Peyer's patch (tissue), 4 donors: ENCODE measurements at regions not wholly inside any gene's neighbourhood (a gene's known extent, or its start where the extent isn't known, plus 50 kb on each side); places are given as distances from the start of the nearest gene placed in this dataset.

ENCODE experiments used
- DNase-seq, 3 donors: peaks; one replicate each; pipeline ENCODE4 v3.0.0-alpha.2; 2017 to 2019
- H3K27ac ChIP-seq, 4 donors: fragments of 200-600 bp; sonication (generic); one replicate each; pipeline ENCODE4 v1.5.1; 2016 to 2019
- H3K27me3 ChIP-seq, 2 donors: fragments of 200-600 bp; sonication (generic); one replicate each; pipeline ENCODE4 v1.5.1; 2019
- H3K36me3 ChIP-seq, 3 donors: fragments of 200-600 bp; sonication (generic); one replicate each; pipeline ENCODE4 v1.5.1; 2016 to 2019
- H3K4me1 ChIP-seq, 4 donors: fragments of 200-600 bp; sonication (generic); one replicate each; pipeline ENCODE4 v1.5.1; 2016 to 2019
- H3K4me3 ChIP-seq, 4 donors: fragments of 200-600 bp; sonication (generic); 1 replicate in 3 of 4; 2 replicates in 1 of 4; pipeline ENCODE4 v1.5.1; 2016 to 2019; ENCODE audit warnings: mild to moderate bottlenecking in 1 of 4
- H3K9me3 ChIP-seq, 4 donors: fragments of 200-600 bp; sonication (generic); one replicate each; pipeline ENCODE4 v1.5.1; 2016 to 2019; ENCODE audit warnings: mild to moderate bottlenecking in 1 of 4
- POLR2A ChIP-seq, 2 donors: fragments of 450-650 bp; IDR thresholded peaks; one replicate each; pipeline ENCODE4 v1.5.1; 2017; ENCODE audit warnings: antibody characterized with exemption in 2 of 2, mild to moderate bottlenecking in 2 of 2, moderate library complexity in 2 of 2
- TF ChIP-seq, protein P1 (sequence below), 6 experiments: fragments of 450-650 bp in 4 of 6; fragments of 200-600 bp in 2 of 6; sonication (generic) in 1 of 6; IDR thresholded peaks; one replicate each; pipeline ENCODE4 v1.5.1; 2017 to 2019; ENCODE audit warnings: antibody characterized with exemption in 6 of 6, mild to moderate bottlenecking in 3 of 6, moderate library complexity in 1 of 6

GRCh38 chr7:11302121-11302520 is 328.4 kb downstream of the PHF14 start:
- Histone ChIP-seq H3K27me3 (no peaks in the 10 kb centered on the region), H3K4me3 (no peak overlapping the region), H3K36me3 (no peaks in the 10 kb centered on the region), H3K9me3 (no peaks in the 10 kb centered on the region), H3K4me1 (no peaks in the 10 kb centered on the region), H3K27ac (no peak overlapping the region)
- no peak for TF ChIP-seq POLR2A (IDR thresholded peaks at IDR 0.05)
- TF ChIP-seq, protein P1, sequence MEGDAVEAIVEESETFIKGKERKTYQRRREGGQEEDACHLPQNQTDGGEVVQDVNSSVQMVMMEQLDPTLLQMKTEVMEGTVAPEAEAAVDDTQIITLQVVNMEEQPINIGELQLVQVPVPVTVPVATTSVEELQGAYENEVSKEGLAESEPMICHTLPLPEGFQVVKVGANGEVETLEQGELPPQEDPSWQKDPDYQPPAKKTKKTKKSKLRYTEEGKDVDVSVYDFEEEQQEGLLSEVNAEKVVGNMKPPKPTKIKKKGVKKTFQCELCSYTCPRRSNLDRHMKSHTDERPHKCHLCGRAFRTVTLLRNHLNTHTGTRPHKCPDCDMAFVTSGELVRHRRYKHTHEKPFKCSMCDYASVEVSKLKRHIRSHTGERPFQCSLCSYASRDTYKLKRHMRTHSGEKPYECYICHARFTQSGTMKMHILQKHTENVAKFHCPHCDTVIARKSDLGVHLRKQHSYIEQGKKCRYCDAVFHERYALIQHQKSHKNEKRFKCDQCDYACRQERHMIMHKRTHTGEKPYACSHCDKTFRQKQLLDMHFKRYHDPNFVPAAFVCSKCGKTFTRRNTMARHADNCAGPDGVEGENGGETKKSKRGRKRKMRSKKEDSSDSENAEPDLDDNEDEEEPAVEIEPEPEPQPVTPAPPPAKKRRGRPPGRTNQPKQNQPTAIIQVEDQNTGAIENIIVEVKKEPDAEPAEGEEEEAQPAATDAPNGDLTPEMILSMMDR (IDR thresholded peaks at IDR 0.05): no peak
- DNase-seq: no peak

DNA sequence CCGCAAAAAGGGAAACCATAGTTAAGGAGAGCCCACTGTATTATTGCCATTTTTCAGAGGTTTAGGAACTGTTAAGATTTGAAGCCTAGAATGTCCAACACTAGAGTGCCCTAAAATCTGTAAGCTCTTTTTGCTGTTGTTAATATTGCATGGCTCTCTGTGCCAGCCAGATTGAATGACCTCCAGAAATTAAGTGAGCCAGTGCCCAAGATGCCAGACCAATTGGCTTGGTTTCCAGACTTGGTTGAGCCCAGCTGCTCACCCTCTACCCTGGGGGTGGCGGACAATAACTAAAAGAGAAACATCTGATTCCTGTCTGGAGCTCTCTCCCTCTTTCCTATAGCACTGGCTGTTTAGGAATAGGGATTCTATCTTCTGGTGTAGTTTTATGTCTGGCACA is 340.1 kb downstream of the PHF14 start:
- Histone ChIP-seq H3K9me3 (no peaks in the 10 kb centered on the region), H3K27ac (no peak overlapping the region), H3K36me3 (no peaks in the 10 kb centered on the region), H3K27me3 (no peaks in the 10 kb centered on the region), H3K4me3 (no peak overlapping the region), H3K4me1 (no peaks in the 10 kb centered on the region)
- DNase-seq: no peak
- TF ChIP-seq POLR2A (IDR thresholded peaks at IDR 0.05): no peak
- TF ChIP-seq, protein P1 (IDR thresholded peaks at IDR 0.05): no peak

GRCh38 chr7:11315666-11316258 is 342.1 kb downstream of the PHF14 start:
- TF ChIP-seq POLR2A (IDR thresholded peaks at IDR 0.05): no peak
- TF ChIP-seq, protein P1 (IDR thresholded peaks at IDR 0.05): no peak
- Histone ChIP-seq H3K4me1 (no peaks in the 10 kb centered on the region), H3K27ac (no peak overlapping the region), H3K9me3 (no peaks in the 10 kb centered on the region), H3K27me3 (no peaks in the 10 kb centered on the region), H3K36me3 (no peaks in the 10 kb centered on the region), H3K4me3 (no peak overlapping the region)
- no peak for DNase-seq

DNA sequence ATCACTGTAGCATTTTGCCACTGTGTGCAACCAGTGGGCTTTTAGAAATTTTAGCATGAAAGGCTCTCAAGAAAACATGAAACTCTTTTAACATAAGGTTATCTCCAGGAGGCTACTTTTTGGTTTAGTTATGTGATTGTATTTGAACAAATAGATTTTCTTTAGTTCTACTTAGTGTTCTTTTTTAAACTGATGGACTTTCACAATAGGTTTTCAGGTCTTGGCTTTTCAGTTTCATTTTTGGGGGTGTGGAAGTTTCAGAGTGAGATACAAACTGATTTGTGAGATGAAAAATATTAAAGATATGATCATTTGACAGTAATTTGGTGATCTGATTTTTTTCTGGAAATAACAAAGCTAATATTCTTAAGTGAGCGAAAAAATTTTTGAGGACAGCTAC is 344.1 kb downstream of the PHF14 start:
- H3K36me3 ChIP-seq: no peaks in the 10 kb centered on the region
- H3K4me1 ChIP-seq: no peaks in the 10 kb centered on the region
- no peak overlapping the region for H3K27ac ChIP-seq
- H3K27me3 ChIP-seq: no peaks in the 10 kb centered on the region
- no peaks in the 10 kb centered on the region for H3K9me3 ChIP-seq
- no peak for DNase-seq
- H3K4me3 ChIP-seq: no peak overlapping the region
- TF ChIP-seq POLR2A (IDR thresholded peaks at IDR 0.05): no peak
- TF ChIP-seq, protein P1 (IDR thresholded peaks at IDR 0.05): no peak

DNA sequence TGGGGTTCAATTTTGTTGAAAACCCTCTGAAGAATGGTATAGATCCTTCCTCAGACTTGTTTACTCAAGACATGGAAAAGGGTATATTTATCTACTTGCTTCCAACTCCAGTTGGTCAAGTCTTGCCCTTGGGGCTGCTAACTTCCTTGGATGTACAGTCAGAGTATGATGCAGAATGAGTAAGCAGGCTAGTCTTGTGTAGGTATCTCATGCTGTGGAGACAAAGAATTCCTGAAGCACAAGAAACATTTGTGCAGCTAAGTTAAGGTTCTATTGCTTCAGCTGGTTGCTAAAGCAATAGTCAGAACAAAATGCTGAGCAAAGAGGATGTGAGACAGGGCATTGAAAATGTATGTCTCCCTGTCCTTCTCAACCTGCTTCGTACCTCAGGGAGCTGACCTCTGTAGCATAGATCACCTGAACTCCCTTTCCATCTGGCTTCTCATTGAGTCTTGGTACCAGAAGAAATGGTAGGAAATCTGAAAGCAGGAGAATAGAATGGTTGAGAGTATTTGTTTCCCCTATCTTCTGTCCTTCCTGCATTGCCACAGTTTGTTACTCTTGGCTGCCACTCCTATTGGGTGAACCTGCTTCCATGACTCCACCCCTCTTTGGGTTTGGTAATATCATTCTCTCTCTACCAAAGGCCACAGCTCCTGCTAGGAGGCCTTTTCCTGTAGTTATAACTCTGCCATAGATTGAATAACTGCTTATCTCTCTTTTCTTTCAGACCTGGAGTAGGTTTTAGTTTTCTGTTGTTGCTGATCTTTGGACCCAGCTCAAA is 346.0 kb downstream of the PHF14 start:
- TF ChIP-seq POLR2A (IDR thresholded peaks at IDR 0.05): no peak
- TF ChIP-seq, protein P1 (IDR thresholded peaks at IDR 0.05): no peak
- H3K36me3 ChIP-seq: no peaks in the 10 kb centered on the region
- no peaks in the 10 kb centered on the region for H3K4me1 ChIP-seq

More for the DNA sequence above, 346.0 kb downstream of the PHF14 start:
- Histone ChIP-seq H3K9me3 (no peaks in the 10 kb centered on the region), H3K4me3 (no peak overlapping the region), H3K27ac (no peak overlapping the region), H3K27me3 (no peaks in the 10 kb centered on the region)
- no peak for DNase-seq
